OCI-LY1 (cell line): ENCODE measurements at regions not wholly inside any gene's neighbourhood (a gene's known extent, or its start where the extent isn't known, plus 50 kb on each side); places are given as distances from the start of the nearest gene placed in this dataset.

Experiments used
- CTCF ChIP-seq: fragments of 200-600 bp; sonication (generic), shearing (Covaris generic); IDR thresholded peaks from 2 replicates; pipeline ENCODE4 v1.5.1; 2017; ENCODE audit warnings: mild to moderate bottlenecking, antibody characterized with exemption, low read length, moderate library complexity, mixed read lengths
- EZH2 ChIP-seq: fragments of 200-600 bp; sonication (generic), shearing (Covaris generic); IDR thresholded peaks from 2 replicates; pipeline ENCODE4 v1.8.0; 2017; ENCODE audit warnings: borderline replicate concordance, mixed run types, mild to moderate bottlenecking, antibody characterized with exemption, low read length, moderate library complexity, mixed read lengths

GRCh38 chr14:101639241-101639833 is 78.0 kb downstream of the DIO3 start:
- TF ChIP-seq CTCF (no peak), EZH2 (no peak)
